PFSK-1 (cell line): ENCODE measurements at regions not wholly inside any gene's neighbourhood (a gene's known extent, or its start where the extent isn't known, plus 50 kb on each side); places are given as distances from the start of the nearest gene placed in this dataset.

ENCODE experiments used
- FOXP2 ChIP-seq: optimal IDR thresholded peaks from 2 replicates; pipeline ENCODE3; 2011; ENCODE audit warnings: borderline replicate concordance, control low read depth, inconsistent platforms; ENCODE audit not compliant: insufficient read depth; ENCODE audit errors: extremely low read length, extremely low read depth
- POLR2AphosphoS5 ChIP-seq: IDR thresholded peaks from 2 replicates; pipeline ENCODE4 v1.6.1; 2012; ENCODE audit warnings: low read depth, mild to moderate bottlenecking, control low read depth, low read length, moderate library complexity
- TAF1 ChIP-seq: IDR thresholded peaks from 2 replicates; pipeline ENCODE4 v1.6.1; 2012; ENCODE audit warnings: low read length, control low read depth, borderline replicate concordance; ENCODE audit not compliant: insufficient read depth
- TF ChIP-seq, protein P1 (sequence below), 2 experiments: IDR thresholded peaks; 2 replicates each; pipeline versions ENCODE4 v1.6.1 to v1.8.0; 2011 to 2012; ENCODE audit warnings: low read depth in 2 of 2, low read length in 2 of 2, control low read depth in 1 of 2, inconsistent platforms in 1 of 2, mild to moderate bottlenecking in 1 of 2, moderate library complexity in 1 of 2; ENCODE audit not compliant: insufficient read depth in 1 of 2

DNA sequence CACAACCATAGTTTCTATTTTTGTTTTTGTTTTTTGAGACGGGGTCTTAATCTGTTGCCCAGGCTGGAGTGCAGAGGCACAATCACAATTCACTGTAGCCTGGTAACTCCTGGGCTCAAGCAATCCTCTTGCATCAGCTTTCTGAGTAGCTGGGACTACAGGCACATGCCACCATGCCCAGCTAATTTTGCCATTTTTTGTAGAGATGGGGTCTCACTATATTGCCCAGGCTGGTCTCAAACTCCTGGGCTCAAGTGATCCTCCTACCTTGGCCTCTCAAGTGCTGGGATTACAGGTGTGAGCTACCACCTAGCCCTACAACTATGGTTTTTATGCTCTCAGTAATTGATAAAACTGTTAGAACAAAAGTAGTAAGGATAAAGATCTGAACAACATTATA, 147.5 kb upstream of the SHB start:
- TF ChIP-seq, protein P1, sequence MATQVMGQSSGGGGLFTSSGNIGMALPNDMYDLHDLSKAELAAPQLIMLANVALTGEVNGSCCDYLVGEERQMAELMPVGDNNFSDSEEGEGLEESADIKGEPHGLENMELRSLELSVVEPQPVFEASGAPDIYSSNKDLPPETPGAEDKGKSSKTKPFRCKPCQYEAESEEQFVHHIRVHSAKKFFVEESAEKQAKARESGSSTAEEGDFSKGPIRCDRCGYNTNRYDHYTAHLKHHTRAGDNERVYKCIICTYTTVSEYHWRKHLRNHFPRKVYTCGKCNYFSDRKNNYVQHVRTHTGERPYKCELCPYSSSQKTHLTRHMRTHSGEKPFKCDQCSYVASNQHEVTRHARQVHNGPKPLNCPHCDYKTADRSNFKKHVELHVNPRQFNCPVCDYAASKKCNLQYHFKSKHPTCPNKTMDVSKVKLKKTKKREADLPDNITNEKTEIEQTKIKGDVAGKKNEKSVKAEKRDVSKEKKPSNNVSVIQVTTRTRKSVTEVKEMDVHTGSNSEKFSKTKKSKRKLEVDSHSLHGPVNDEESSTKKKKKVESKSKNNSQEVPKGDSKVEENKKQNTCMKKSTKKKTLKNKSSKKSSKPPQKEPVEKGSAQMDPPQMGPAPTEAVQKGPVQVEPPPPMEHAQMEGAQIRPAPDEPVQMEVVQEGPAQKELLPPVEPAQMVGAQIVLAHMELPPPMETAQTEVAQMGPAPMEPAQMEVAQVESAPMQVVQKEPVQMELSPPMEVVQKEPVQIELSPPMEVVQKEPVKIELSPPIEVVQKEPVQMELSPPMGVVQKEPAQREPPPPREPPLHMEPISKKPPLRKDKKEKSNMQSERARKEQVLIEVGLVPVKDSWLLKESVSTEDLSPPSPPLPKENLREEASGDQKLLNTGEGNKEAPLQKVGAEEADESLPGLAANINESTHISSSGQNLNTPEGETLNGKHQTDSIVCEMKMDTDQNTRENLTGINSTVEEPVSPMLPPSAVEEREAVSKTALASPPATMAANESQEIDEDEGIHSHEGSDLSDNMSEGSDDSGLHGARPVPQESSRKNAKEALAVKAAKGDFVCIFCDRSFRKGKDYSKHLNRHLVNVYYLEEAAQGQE (IDR thresholded peaks at IDR 0.05; ENCODE audit: insufficient read depth in 1 of 2, low read depth in 2 of 2, low read length in 2 of 2): no peak
- no peak for TF ChIP-seq POLR2AphosphoS5
- TF ChIP-seq TAF1: no peak
- TF ChIP-seq FOXP2: no peak
